AG09309 (cell line): ENCODE measurements at regions not wholly inside any gene's neighbourhood (a gene's known extent, or its start where the extent isn't known, plus 50 kb on each side); places are given as distances from the start of the nearest gene placed in this dataset.
A peak's percentile ranks its signal among the peaks of the same experiment; 100 is the strongest.
"Not testable (repeated sequence)": the region's sequence is repeated elsewhere in the genome, so short reads cannot be mapped to it uniquely, and the experiment has no call there.

ENCODE experiments used
- DNase-seq: peaks from one replicate; pipeline ENCODE4 v3.0.0-alpha.2; 2010; ENCODE audit warnings: low read depth
- H3K4me3 ChIP-seq: 2 replicates; pipeline ENCODE4 v1.5.1; 2011; ENCODE audit warnings: mild to moderate bottlenecking, low read depth, low read length, moderate library complexity; ENCODE audit not compliant: control insufficient read depth
- TF ChIP-seq, protein P1 (sequence below): IDR thresholded peaks from 2 replicates; pipeline ENCODE4 v1.5.1; 2011; ENCODE audit warnings: mild to moderate bottlenecking, low read depth, low read length, inconsistent platforms; ENCODE audit not compliant: insufficient read depth, control insufficient read depth; ENCODE audit errors: missing control alignments

DNA sequence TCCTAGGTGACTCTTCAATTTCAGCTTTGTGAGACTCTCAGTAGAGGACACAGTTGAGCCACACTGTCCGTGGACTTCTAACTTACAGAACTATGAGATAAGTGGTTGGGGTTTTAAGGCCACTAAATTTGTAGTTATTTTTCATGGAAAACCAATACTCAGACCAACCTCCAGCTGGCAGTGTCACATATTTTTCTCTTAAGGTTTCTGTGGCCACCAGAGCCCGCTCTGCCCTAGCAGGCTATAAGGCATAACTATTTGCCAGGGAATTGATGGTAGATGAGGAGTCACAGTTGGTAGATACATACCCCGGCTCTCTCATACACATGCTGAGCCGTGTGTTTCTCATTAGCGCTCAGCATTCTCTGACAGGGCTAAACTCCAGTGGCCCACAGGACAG, 336.8 kb upstream of the MON1B start:
- DNase-seq, result no peak
- no peak overlapping the region for H3K4me3 ChIP-seq
- TF ChIP-seq, protein P1, sequence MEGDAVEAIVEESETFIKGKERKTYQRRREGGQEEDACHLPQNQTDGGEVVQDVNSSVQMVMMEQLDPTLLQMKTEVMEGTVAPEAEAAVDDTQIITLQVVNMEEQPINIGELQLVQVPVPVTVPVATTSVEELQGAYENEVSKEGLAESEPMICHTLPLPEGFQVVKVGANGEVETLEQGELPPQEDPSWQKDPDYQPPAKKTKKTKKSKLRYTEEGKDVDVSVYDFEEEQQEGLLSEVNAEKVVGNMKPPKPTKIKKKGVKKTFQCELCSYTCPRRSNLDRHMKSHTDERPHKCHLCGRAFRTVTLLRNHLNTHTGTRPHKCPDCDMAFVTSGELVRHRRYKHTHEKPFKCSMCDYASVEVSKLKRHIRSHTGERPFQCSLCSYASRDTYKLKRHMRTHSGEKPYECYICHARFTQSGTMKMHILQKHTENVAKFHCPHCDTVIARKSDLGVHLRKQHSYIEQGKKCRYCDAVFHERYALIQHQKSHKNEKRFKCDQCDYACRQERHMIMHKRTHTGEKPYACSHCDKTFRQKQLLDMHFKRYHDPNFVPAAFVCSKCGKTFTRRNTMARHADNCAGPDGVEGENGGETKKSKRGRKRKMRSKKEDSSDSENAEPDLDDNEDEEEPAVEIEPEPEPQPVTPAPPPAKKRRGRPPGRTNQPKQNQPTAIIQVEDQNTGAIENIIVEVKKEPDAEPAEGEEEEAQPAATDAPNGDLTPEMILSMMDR, result peak; percentile 38

DNA sequence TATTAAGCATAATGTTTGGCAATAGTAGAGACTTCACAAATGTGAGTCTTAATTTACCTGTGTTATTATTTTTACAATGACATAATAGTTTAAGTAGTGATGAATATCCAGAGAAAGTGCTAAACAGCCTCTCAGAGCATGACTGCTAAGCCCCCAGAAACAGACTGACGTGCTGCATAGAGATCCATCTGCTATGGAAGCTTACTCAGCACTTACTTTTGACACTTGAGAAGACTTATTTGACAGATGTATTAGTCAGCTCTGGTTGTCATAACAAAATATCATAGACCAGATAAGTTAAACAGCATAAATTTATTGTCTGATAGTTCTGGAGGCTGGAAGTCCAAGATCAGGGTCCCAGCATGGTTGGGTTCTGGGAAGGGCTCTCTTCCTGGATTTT, 334.9 kb upstream of the MON1B start:
- TF ChIP-seq, protein P1, result no peak
- DNase-seq, result no peak
- no peak overlapping the region for H3K4me3 ChIP-seq

DNA sequence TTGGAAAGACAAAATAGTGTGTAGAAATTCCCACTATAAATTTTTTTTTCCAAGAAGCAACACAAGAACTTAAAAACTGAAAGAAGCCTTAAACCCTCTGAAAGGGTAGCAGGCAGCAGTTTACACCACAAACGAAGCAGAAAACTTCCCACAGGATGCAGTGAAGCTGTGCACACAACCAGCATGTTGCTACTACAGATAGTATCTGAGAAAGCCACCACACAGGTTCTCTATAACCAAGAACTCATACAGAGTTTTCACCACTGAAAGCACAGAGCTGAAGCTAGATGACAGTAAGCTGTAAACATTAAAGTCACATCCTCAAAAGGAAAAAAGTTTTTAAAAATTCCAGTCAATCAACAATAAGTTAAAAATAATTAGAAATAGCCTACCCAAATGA, 333.6 kb upstream of the MON1B start:
- TF ChIP-seq, protein P1, result no peak
- no peak overlapping the region for H3K4me3 ChIP-seq
- DNase-seq, result no peak

DNA sequence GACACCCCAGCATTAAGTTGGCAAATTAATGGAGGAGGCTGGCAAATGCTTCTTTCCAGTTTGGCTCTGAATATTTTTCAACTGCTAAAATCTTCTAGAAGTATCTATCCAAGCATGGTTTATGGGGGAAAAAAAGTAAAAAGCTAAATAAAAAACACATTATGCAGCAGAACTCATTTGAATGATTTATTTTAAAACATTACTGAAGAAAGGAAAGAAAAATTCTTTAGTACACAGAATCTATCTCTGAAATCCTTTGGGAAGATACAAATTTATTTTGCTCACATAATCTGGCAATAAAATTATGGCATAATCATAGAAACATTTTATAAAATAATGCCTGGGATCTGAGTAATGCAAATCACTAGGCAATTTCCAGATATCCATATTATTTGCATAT, 328.1 kb upstream of the MON1B start:
- DNase-seq, result no peak
- TF ChIP-seq, protein P1, result no peak
- no peak overlapping the region for H3K4me3 ChIP-seq

DNA sequence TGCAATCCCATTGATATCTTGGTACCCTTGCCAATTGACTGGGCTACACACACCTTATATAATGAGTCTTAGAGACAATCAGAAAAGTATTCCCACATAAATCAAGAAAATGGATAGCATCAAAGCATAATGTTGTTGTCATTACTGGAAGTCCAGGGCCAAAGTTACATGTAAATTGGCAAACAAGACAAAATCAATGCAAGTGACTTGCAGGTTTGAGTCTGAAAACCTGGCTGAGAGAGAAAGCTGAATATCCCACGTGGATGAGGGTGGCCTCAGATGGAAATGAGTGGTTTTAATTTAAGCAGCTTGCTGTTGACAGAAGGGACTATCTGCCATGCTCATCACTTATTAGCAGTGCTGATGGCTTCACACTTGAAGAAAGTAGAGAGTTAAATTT, 324.0 kb upstream of the MON1B start:
- DNase-seq, result no peak
- H3K4me3 ChIP-seq, result no peak overlapping the region
- TF ChIP-seq, protein P1, result no peak

DNA sequence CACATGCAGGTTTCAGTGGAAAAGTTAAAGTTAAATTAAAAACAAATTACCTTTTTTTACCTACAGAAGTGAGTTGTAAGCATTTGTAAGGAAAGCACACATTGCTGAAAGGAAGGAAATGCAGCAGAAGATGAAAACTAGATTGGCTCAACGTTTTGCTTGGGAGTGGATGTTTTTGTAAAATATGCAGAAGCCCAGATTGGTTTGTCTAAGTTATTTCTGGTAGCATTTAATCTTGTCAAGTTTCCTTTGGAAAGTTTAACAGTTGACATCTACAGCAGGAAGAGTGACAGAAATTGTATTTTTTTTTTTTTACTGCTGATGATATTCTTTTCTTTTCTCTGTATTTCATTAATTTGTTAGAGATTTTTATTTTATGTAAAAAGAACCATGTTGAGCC, 315.1 kb upstream of the MON1B start:
- no peak overlapping the region for H3K4me3 ChIP-seq
- TF ChIP-seq, protein P1, result no peak
- no peak for DNase-seq

DNA sequence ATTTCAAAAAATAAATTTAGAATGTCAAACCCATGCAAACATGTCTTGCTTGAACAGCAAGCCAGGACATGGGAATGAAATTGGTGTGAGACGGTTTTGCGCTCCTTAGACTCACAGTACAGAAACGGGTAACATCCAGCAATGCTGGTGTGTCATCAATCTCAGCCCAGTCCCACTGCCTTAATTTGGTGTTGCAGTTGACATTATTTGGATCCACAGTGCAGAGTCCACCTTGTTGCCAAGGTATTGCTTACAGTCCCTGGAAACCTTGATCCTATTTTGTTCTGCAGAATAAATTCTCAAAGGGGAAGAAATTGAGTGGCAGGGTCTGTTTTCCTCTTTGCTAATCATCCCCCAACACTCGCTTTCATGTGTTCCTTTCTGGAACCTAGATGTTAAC, 311.6 kb upstream of the MON1B start:
- H3K4me3 ChIP-seq, result no peak overlapping the region
- no peak for DNase-seq
- TF ChIP-seq, protein P1, result no peak

DNA sequence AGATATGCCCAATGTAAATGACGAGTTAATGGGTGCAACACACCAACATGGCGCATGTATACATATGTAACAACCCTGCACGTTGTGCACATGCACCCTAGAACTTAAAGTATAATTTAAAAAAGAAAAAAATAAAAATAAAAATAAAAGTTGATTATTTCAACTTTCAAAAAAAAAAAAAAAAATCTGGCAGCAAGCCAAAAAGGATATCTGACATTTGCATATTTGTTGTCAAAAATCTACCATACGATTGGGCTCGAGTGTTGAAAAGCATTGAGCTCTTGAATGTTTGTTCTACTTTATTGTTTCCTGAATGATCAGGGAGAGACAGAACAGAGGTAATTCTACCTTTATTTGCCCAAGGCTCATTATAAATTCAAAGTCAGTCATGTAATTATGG, 310.5 kb upstream of the MON1B start:
- DNase-seq, H3K4me3 ChIP-seq: not testable (repeated sequence)
